Hematopoietic multipotent progenitor cell treated with erythropoietin and hydrocortisone succinate and interleukin-3 and kit ligand, for 8 days (in vitro differentiated cells): ENCODE measurements at regions not wholly inside any gene's neighbourhood (a gene's known extent, or its start where the extent isn't known, plus 50 kb on each side); places are given as distances from the start of the nearest gene placed in this dataset.
"Not testable (repeated sequence)": the region's sequence is repeated elsewhere in the genome, so short reads cannot be mapped to it uniquely, and the experiment has no call there.

ENCODE experiments used
- DNase-seq: peaks from one replicate; pipeline ENCODE4 v3.0.0-alpha.2; 2015

DNA sequence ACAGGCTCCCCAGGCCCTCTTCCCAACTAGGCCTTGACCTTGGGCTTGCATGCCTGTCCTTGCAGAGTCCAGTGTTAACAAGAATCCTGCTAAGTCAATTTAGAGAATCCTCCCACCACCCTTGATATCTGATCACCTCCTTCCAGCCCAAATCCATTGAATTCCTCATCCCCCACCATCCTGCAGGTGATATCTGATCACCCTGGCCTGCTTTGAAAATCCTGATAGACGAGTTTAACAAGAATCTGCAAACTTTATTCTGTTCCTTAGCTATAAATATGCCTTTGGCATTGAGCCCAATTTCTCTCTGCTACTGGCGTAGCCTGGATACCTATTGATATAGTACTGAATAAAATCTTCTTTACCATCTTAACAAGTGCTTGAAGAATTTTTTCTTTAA lies 125.5 kb downstream of the DIRAS2 start:
- no peak for DNase-seq

DNA sequence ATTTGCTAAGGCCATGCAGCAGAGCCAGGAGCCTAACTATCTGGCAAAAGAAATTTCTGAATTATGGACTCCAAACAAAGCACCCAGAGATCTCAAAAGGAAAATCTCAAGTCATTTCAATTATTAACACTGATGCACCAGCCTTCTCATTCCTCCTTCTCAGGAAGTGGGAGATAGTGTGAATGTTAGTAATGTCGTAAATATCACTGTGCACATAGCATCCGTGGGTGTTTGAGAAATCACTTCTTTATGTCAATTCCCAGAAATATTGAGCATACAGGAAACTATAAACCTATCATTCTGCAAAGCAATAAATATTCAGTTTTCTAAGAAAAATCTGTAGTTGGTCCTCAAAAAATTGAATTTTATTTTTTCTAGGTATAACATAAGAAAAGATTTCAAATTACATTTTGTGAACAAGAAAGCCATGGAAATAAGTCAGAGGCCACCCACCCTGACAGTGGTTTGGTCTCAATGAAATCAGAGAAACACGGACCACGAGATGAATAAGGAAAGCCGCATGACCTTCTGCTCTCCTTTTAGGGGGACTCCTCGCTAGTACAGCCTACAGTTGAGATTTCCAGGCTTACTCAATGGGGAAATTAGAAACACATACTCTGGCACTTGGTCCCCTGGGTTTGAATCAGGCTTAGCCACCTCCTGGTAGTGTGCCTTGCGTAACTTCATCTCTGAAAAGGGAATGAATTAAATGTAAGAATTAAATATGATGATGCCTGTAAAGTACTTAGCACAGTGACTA lies 120.6 kb downstream of the DIRAS2 start:
- DNase-seq: no peak

DNA sequence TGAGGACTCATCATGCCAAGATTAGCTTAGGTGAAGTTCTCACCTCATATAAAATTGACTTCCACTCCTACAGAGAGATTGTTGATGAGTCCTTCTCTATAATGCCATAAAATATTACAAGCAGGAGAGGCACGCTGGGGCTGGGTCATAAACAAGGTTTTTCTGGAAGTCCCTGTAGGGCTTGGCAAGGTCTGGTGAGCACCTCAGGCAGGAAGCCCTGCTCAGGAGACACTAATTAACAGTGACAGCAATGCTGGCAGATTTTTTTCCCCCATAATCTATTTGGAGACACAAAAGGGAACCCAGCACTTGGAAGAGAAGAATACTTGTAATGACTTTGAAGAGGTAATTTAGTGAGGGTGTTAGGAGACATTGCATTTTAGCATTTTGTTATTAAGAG lies 118.7 kb downstream of the DIRAS2 start:
- DNase-seq: no peak

DNA sequence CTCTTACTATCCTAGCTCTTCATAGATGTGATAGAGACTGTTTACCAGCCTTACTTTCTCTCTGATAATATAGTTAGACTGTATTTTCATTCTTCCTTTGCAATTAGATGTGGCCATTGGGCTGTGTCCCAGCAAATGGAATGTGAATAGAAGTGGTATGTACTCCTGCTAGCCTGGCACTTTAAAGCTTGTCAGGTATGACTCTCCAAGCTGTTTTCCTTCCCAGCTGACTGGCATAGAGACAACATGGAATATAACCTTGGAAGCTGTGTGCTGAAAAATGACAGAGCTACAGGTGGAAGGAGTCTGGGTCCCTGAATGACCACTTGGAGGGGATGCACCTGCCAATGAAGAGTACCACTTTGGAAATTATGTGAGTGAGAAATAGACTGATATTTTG lies 116.2 kb downstream of the DIRAS2 start:
- DNase-seq: no peak

DNA sequence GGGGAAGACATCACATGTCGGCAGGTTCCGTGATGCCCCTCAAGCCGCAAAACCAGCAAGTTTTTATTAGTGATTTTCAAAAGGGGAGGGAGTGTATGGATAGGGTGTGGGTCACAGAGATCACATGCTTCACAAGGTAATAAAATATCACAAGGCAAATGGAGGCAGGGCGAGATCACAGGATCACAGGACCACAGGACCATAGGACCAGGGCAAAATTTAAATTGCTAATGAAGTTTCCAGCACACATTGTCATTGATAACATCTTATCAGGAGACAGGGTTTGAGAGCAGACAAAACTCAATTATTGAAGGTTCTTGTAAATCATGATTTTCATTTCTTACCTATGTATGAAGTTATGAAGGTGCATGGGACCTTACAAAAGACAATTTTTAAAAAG lies 106.5 kb downstream of the DIRAS2 start:
- DNase-seq: not testable (repeated sequence)

DNA sequence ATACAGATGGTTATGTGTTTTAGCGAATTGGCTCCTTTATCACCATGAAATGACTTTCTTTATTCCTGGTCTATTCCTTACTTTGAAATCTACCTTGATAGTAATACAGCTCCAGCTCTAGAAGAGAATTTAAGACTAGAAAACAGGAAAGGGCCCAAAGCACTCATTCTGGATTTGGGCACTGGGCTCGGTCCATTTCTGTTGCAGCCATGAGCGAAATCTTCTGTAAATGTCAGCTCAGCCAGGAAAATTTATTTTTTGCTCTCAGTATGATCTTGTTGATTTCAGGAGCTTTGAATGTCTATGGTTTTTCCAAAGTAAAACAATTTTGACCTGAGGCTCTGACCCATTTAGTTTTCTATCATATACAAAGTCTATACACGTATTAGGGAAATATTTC lies 104.1 kb downstream of the DIRAS2 start:
- no peak for DNase-seq

DNA sequence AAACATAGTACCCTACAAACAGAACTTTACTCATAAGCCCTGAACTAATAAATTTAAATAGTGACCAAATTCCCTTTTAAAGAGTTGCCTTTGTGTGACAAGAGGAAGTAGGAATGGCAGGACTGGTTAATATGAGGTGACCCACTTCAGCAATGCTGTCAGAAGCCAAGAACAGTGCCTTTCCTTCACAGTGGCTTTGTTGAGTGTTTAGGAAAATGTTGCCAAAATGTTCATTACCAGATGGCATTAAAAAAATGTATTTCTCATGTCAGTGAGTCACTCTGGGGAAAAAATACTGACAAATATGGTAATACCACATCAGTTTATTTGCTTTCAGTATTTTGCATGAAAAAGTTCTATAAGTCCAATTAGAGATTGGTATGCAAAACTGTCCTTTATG lies 103.3 kb downstream of the DIRAS2 start:
- DNase-seq: no peak

DNA sequence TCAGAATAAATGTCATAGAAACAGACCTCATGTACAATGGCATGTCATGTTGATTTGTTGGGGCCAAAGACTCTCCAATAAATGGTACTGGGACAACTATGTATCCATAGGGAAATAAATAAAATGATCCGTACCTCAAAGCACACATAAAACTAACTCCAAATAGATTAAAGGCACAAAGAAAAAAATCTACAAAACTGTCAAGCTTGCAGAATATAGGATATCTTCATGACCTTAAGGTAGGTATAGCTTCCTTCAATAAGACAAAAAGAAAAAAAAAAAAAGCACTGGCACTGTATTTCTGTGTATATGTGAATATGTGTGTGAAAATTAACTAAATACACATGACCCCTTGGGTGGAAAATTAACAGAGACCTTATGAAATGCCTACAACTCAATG lies 101.9 kb downstream of the DIRAS2 start:
- DNase-seq: no peak

DNA sequence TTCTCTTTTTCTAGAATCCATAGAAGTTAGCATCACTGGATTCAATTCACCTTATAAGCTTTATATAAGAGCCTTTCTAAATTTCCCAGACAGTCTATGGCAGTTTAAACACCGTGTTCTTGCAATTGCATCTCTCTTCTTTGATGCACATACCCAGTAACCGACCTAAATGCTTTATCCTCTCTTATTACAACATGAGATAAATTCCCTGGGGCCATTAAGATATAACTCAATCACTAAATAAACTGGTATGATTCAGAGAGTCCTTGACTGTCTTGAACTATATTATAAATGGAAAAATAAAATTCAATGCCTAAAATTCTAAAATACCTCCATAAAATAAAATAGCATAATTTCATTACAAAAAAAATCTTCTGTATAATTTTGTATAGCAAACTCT lies 98.1 kb downstream of the DIRAS2 start:
- DNase-seq: no peak

DNA sequence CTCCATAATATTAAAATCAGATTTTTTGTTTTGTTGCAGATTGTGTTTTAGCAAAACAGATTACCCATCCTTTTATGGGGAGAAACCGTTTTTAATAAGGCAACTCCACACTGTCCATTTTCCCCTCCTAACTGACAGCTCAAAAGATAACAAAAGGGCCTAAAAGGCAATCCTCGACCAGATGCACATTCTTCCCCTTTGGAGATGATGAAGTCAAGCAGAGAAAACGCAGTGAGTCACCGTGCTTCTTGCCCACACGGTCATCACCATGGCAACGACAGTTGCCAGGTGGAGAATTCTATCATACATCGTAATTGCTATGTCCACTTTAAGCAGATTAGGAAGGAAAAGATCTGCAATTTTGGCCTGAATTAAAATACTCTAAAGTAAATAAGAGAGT lies 96.4 kb downstream of the DIRAS2 start:
- no peak for DNase-seq

DNA sequence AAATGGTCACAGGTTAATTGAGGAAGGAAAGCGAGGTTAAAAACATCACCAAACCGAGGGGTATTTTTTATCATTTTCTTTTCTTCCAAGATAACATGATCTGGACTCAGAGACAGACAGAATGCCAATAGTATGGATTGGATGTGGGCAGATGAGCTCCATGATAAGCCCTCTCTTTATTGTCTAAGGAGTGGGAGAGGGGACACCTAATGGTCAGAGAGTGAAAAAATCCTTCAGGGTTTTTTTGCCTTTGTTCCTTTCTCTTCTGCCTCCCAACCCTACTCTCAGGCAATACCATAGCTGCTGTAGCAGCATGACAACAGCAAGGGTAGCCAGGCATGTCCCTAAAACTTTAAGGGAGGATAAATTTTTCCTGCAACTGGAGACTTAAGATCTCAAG lies 94.7 kb downstream of the DIRAS2 start:
- DNase-seq: no peak

DNA sequence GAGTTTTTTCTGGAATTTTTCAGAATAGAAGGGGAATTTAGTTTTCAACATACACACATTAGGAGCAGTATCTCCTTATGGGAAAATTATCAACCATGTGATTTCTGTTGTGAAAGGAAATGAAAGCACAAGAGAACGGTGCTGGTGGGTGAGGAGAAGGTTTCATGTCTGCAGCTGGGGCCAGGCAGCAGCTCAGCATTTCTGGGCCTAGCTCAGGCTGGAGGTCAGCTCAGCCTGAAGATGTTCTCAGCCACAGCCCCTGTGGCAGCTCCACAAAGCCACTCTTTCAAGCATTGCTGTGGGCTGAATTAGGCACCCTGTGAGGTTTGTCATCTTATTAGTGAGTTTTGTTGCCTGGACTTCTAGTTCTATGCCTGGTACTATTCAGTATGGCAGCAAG lies 90.3 kb downstream of the DIRAS2 start:
- DNase-seq: no peak

DNA sequence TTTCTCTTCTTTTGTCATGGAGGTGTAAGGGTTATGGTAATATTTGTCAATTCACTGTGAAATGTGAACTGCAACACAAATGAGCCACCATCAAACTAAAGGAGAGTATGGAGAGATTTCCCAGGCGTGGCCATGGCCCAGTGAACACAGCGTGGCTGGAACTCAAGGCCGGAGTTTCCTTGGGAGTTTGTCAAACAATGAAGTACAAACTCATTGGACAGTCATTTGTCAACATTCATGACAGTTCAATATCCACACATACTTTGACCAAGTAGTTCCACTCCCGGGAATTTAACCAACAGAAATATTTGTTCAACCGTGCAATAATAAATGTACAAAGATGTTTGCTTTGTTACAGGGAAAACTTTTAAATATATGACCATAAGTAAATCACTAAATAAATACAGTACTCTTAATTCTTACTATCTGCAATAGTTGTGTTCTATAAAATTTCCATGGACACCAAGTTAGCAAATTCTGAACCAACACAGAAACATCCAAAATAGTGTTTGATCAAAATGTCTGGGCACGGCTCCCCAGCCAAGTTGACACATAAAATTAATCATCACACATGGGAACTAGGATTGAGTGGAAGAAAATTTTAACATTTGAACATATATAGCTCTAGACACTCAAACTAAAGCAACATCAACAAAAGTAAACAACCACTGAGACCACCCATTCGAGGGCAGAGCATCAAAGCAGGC lies 87.1 kb downstream of the DIRAS2 start:
- DNase-seq: no peak

DNA sequence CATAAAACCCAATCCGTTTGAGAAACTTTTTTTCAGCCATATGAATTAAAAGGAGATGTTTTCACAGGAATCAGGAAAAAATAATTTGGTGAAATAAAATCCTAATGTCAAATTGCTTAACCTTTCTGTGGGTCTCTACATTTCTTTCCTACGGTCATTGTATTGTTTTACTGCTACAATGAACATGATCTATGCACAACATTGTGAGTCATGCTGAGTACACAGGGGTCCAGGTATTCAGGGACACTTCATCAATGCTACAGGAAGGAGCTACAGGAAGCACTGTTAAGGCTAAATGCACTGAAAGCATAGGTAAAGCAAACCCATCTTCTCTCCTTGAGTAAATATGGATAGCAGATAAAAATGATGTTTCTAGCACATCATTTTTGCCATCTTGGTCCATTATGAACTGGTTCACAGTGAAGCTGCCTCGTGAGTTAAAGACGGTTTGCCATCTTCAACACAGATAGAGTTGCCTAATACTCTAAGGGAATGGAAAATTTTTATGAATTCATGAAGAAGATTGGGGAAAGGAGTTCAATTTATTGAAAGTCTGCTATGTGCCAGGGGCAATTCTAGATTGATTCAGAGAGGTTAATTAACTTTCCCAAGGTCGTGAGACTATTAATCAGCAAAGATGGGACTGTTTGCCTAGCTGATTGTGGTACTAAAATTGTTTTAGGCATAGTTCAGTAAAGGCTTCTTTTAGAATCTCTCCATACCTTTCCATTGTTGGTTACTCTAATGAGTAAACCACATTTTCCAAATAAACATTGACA lies 85.5 kb downstream of the DIRAS2 start:
- DNase-seq: no peak

DNA sequence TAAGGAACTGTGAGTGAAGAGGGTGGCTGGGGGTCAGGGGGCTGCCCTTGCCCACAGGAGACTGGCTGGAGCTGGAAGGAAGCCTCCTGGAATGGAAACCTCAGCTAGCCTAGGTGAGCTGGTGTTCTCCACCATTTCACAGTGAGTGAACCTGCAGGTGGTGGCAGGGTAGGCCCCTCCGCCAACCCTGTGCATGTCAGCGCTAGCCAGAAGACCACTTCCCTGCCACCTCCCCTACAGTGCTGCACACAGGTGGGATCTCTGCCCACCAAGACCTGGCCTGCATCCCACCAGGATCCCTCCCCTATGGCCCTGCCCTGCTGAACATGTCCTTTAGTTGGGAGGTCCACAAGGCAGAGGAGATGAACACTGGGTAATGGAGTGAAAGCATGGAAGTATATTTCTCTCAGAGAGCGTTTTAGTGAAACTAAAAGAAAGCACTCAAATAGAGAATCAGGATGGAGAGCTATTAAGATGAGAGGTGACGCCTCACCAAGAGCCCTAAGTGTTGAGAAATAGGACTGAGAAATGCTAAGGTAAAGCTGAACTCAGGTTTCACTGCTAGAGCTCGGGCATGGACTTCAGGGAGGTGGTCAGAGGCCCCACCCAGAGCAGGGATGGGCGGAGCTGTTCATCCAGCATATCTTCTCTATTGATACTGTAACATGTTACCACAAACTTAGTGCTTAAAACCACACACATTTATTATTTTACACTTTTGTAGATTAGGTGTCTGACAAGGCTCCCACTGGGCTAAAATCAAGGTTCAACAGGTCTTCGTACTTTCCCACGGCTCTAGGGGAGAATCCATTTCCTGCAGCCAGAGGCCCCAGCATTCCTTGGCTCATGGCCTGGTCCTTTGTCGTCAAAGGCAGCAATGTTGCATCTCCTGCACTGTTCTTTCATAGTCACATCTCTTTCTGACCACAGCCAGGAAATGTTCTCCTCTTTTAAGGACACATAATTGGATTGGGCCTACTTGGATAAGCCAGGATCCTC lies 83.2 kb downstream of the DIRAS2 start:
- no peak for DNase-seq
